Neutrophil (primary cell): ENCODE measurements at regions not wholly inside any gene's neighbourhood (a gene's known extent, or its start where the extent isn't known, plus 50 kb on each side); places are given as distances from the start of the nearest gene placed in this dataset.

Source experiments
- H3K27ac ChIP-seq: fragments of 200-600 bp; sonication (generic); 2 replicates; pipeline ENCODE4 v1.5.1; 2016; ENCODE audit warnings: mild to moderate bottlenecking, moderate library complexity
- H3K27me3 ChIP-seq: fragments of 200-600 bp; sonication (generic); 2 replicates; pipeline ENCODE4 v1.6.0; 2016; ENCODE audit warnings: mild to moderate bottlenecking
- H3K36me3 ChIP-seq: fragments of 200-600 bp; sonication (generic); 2 replicates; pipeline ENCODE4 v1.5.1; 2017
- H3K4me1 ChIP-seq, 2 experiments: fragments of 200-600 bp in 1 of 2; sonication (generic) in 1 of 2; 1 replicate in 1 of 2; 2 replicates in 1 of 2; pipeline versions ENCODE4 v1.5.1 to v1.6.1; 2013 to 2016; ENCODE audit warnings: low read depth in 1 of 2, low read length in 1 of 2, mild to moderate bottlenecking in 1 of 2, moderate library complexity in 1 of 2; ENCODE audit not compliant: control insufficient read depth in 1 of 2, insufficient read depth in 1 of 2
- H3K4me3 ChIP-seq, 2 experiments: fragments of 200-600 bp in 1 of 2; sonication (generic) in 1 of 2; 1 replicate in 1 of 2; 2 replicates in 1 of 2; pipeline ENCODE4 v1.5.1; 2013 to 2016; ENCODE audit warnings: low read depth in 1 of 2, low read length in 1 of 2, mild to moderate bottlenecking in 1 of 2, moderate library complexity in 1 of 2
- H3K9me3 ChIP-seq: fragments of 200-600 bp; sonication (generic); 2 replicates; pipeline ENCODE4 v1.5.1; 2016
- TF ChIP-seq, protein P1 (sequence below): fragments of 200-600 bp; sonication (generic); IDR thresholded peaks from 2 replicates; pipeline ENCODE4 v1.5.1; 2016; ENCODE audit warnings: antibody characterized with exemption

DNA sequence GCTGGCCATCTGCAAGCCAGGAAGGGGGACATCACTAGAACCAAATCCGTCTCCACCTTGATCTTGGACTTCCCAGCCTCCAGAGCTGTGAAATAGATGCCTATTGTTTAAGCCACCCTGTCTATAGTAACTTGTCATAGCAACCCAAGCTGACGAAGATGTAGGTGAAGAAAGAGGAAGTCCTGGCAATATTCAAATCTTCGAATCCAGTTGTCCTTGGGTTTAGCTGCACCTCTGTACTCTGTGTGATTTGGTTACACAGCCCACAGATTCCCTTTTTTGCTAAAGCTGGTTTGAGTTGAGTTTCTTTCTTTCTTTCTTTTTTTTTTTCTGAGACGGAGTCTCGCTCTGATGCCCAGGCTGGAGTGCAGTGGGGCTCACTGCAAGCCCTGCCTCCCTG, 68.0 kb upstream of the XCR1 start:
- Histone ChIP-seq H3K27me3 (no peaks in the 10 kb centered on the region), H3K4me1 (peaks cover 90 to 100% of the 10 kb centered on the region in 2 experiments), H3K27ac (peak overlapping the region; percentile 99), H3K4me3 (peak overlapping the region in 1 of 2 experiments; percentile 29), H3K9me3 (no peaks in the 10 kb centered on the region), H3K36me3 (no peaks in the 10 kb centered on the region)
- TF ChIP-seq, protein P1, sequence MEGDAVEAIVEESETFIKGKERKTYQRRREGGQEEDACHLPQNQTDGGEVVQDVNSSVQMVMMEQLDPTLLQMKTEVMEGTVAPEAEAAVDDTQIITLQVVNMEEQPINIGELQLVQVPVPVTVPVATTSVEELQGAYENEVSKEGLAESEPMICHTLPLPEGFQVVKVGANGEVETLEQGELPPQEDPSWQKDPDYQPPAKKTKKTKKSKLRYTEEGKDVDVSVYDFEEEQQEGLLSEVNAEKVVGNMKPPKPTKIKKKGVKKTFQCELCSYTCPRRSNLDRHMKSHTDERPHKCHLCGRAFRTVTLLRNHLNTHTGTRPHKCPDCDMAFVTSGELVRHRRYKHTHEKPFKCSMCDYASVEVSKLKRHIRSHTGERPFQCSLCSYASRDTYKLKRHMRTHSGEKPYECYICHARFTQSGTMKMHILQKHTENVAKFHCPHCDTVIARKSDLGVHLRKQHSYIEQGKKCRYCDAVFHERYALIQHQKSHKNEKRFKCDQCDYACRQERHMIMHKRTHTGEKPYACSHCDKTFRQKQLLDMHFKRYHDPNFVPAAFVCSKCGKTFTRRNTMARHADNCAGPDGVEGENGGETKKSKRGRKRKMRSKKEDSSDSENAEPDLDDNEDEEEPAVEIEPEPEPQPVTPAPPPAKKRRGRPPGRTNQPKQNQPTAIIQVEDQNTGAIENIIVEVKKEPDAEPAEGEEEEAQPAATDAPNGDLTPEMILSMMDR, result no peak

DNA sequence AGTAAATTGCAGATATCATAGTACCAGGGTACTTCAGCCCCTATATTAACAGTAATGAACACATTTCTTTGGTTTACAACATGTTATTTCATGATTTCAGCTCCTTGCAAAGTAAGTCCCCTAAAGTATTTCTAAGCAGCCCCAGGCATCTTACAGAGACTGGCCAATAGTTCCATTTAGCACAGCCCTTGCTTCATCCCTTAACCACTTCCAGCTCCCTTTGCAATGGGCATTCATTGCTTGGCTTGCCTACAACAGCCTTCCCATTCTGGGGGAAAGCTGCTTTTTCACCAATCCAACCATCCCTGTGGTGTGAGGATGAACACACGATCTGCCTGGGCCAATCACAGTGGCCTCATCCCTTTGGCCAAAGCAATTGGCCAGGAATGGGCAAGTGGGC, 67.2 kb upstream of the XCR1 start:
- TF ChIP-seq, protein P1, result no peak
- no peaks in the 10 kb centered on the region for H3K9me3 ChIP-seq
- H3K27me3 ChIP-seq, result no peaks in the 10 kb centered on the region
- H3K4me3 ChIP-seq, result peak overlapping the region; percentile 10 to 29
- no peaks in the 10 kb centered on the region for H3K36me3 ChIP-seq
- peak overlapping the region; percentile 99 for H3K27ac ChIP-seq
- peaks cover 92 to 100% of the 10 kb centered on the region in 2 experiments for H3K4me1 ChIP-seq

DNA sequence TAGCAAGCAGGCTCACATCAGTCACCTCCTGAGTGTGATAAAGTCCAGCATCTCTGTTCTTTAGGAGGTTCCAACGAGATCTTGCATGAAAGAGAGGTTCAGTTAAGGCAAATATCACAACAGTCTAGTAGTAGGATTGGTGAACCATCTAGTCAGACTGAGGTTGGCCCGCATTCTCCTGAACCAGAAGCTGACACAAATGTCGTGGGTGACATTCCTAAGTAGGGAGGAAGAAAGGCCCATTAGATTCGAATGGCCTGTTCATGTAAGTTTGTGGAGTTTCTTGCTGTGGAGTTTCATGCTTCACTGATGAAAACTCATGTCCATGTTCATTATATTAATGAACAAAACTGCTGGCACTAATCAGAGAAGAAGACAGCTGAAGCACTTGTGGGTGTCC, 66.7 kb upstream of the XCR1 start:
- H3K4me1 ChIP-seq, result peaks cover 97 to 100% of the 10 kb centered on the region in 2 experiments

DNA sequence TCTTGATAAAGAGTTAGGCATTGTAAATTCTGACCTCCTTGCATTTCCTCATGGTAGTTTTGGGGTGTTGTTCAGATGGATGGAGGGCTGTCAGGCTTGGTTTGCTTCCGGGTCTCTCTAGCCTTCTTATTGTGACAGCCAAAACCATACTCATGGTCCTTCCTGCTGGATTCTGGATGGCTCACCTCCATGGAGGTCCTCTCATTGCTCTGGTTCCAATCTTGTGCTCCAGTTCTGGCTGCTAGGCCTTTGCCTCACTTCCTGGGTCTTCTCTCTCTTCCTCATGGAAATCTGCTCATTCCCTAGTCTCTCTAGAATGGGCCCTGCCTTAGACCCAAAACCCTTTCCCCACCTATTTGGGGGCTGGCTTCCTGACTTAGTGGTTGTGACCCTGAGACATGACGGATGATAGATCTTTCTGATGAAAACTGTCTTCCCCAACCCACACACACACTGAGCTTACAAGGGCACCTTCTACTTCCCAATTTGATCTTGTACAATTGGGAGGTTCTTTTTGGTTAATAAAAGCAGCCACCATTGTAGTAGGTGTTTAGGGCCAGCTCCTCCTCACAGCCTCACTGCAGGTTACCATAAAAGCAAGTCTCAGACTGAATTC, 66.2 kb upstream of the XCR1 start:
- Histone ChIP-seq H3K4me3 (peak overlapping the region in 1 of 2 experiments; percentile 29), H3K36me3 (no peaks in the 10 kb centered on the region), H3K27me3 (no peaks in the 10 kb centered on the region), H3K9me3 (no peaks in the 10 kb centered on the region), H3K27ac (peak overlapping the region; percentile 99), H3K4me1 (peaks cover 100% of the 10 kb centered on the region in 2 experiments)
- TF ChIP-seq, protein P1, result no peak

More for the DNA sequence above, 66.7 kb upstream of the XCR1 start:
- Histone ChIP-seq H3K27me3 (no peaks in the 10 kb centered on the region), H3K9me3 (no peaks in the 10 kb centered on the region), H3K4me3 (peak overlapping the region in 1 of 2 experiments; percentile 29), H3K27ac (peak overlapping the region; percentile 99), H3K36me3 (no peaks in the 10 kb centered on the region)
- TF ChIP-seq, protein P1, result no peak

DNA sequence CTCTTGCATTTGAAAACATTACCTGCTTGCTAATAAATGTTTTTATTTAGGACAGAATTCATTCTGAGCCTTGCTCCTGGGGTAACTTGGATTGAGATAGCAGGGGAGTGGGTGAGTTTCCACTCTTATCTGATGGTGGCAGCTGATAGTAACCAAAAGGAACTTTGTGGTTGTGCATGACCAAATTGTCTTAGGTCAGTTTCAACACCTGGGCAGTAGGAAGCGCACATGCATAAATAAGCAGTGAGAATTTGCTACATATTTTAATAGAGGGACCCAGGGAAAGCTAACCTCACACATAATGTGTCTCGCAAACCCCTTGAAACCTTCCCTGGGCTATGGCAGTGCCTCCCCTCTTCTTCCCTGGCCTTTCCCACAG, 65.4 kb upstream of the XCR1 start:
- H3K4me1 ChIP-seq, result peaks cover 99% of the 10 kb centered on the region in 2 experiments
- peak overlapping the region in 1 of 2 experiments; percentile 11 for H3K4me3 ChIP-seq
- peak overlapping the region; percentile 99 for H3K27ac ChIP-seq
- H3K9me3 ChIP-seq, result no peaks in the 10 kb centered on the region
- no peaks in the 10 kb centered on the region for H3K36me3 ChIP-seq
- no peaks in the 10 kb centered on the region for H3K27me3 ChIP-seq
- TF ChIP-seq, protein P1, result no peak
